GM23248 (cell line): ENCODE measurements at regions not wholly inside any gene's neighbourhood (a gene's known extent, or its start where the extent isn't known, plus 50 kb on each side); places are given as distances from the start of the nearest gene placed in this dataset.

Source experiments
- EZH2 ChIP-seq: fragments of 200-600 bp; sonication (generic); IDR thresholded peaks from 2 replicates; pipeline ENCODE4 v1.6.1; 2018; ENCODE audit warnings: antibody characterized with exemption, mild to moderate bottlenecking; ENCODE audit not compliant: insufficient read depth, poor library complexity, severe bottlenecking
- EZH2phosphoT487 ChIP-seq: fragments of 200-600 bp; sonication (generic); IDR thresholded peaks from 2 replicates; pipeline ENCODE4 v1.6.1; 2018; ENCODE audit warnings: antibody characterized with exemption, moderate library complexity, mild to moderate bottlenecking, low read depth; ENCODE audit not compliant: insufficient read depth

DNA sequence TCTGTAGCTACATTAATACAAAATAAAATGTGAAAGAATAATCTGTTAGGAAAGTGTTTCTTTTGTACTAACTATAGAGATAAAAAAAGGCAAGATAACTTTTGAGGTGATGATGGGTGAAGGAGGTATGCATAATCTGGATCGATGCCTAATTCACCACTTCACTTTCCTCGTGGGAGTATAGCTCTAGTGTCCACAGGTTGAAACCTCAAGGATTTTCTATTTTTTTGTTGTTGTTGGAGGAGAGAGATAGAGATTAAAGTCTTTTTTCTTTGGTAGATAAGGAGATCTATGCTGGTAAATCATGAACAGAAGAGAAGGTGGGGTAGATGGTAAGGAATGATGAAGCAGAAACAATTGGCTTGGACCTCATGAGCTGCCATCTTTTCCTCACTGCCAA is 635.3 kb upstream of the ZEB2 start:
- no peak for TF ChIP-seq EZH2phosphoT487
- TF ChIP-seq EZH2, result no peak
